GM23248 (cell line): ENCODE measurements at regions not wholly inside any gene's neighbourhood (a gene's known extent, or its start where the extent isn't known, plus 50 kb on each side); places are given as distances from the start of the nearest gene placed in this dataset.

Experiments
- DNase-seq: peaks from one replicate; pipeline ENCODE4 v3.0.0-alpha.2; 2015
- H2AFZ ChIP-seq: fragments of 200-600 bp; sonication (generic); 2 replicates; pipeline ENCODE4 v1.6.1; 2016; ENCODE audit warnings: antibody characterized with exemption
- H3F3A ChIP-seq: fragments of 200-600 bp; sonication (generic); 2 replicates; pipeline ENCODE4 v1.6.1; 2016; ENCODE audit warnings: mild to moderate bottlenecking, antibody characterized with exemption, mixed run types; ENCODE audit not compliant: insufficient read depth
- H3K27ac ChIP-seq: fragments of 200-600 bp; sonication (generic); 2 replicates; pipeline ENCODE4 v1.5.1; 2016; ENCODE audit warnings: mild to moderate bottlenecking
- H3K27me3 ChIP-seq: fragments of 200-600 bp; sonication (generic); replicated peaks from 2 replicates; pipeline ENCODE4 v1.6.1; 2016; ENCODE audit warnings: mild to moderate bottlenecking; ENCODE audit not compliant: insufficient read depth
- H3K36me3 ChIP-seq: fragments of 200-600 bp; sonication (generic); 2 replicates; pipeline ENCODE4 v1.6.1; 2016; ENCODE audit warnings: low read depth, mild to moderate bottlenecking
- H3K4me1 ChIP-seq: fragments of 200-600 bp; sonication (generic); 2 replicates; pipeline ENCODE4 v1.6.1; 2016; ENCODE audit warnings: mild to moderate bottlenecking; ENCODE audit not compliant: insufficient read depth
- H3K4me2 ChIP-seq: fragments of 200-600 bp; sonication (generic); one replicate; pipeline ENCODE4 v1.6.1; 2016; ENCODE audit warnings: mild to moderate bottlenecking; ENCODE audit not compliant: unreplicated experiment
- H3K4me3 ChIP-seq: fragments of 200-600 bp; sonication (generic); 2 replicates; pipeline ENCODE4 v1.5.1; 2016; ENCODE audit warnings: mild to moderate bottlenecking
- H3K79me2 ChIP-seq: fragments of 200-600 bp; sonication (generic); 2 replicates; pipeline ENCODE4 v1.6.1; 2016; ENCODE audit warnings: mild to moderate bottlenecking; ENCODE audit not compliant: insufficient read depth
- H3K9ac ChIP-seq: fragments of 200-600 bp; sonication (generic); 2 replicates; pipeline ENCODE4 v1.6.1; 2016; ENCODE audit warnings: mild to moderate bottlenecking
- H3K9me2 ChIP-seq: fragments of 200-600 bp; sonication (generic); 2 replicates; pipeline ENCODE4 v1.6.1; 2016; ENCODE audit warnings: mixed run types, mild to moderate bottlenecking, moderate library complexity; ENCODE audit not compliant: insufficient read depth
- H3K9me3 ChIP-seq: fragments of 200-600 bp; sonication (generic); one replicate; pipeline ENCODE4 v1.6.1; 2017; ENCODE audit warnings: low read depth
- H4K20me1 ChIP-seq: fragments of 200-600 bp; sonication (generic); 2 replicates; pipeline ENCODE4 v1.6.0; 2016; ENCODE audit not compliant: insufficient read depth
- EZH2 ChIP-seq: fragments of 200-600 bp; sonication (generic); IDR thresholded peaks from 2 replicates; pipeline ENCODE4 v1.6.1; 2018; ENCODE audit warnings: antibody characterized with exemption, mild to moderate bottlenecking; ENCODE audit not compliant: insufficient read depth, poor library complexity, severe bottlenecking
- EZH2phosphoT487 ChIP-seq: fragments of 200-600 bp; sonication (generic); IDR thresholded peaks from 2 replicates; pipeline ENCODE4 v1.6.1; 2018; ENCODE audit warnings: antibody characterized with exemption, moderate library complexity, mild to moderate bottlenecking, low read depth; ENCODE audit not compliant: insufficient read depth
- WGBS, 2 experiments: methylation state at CpG; one replicate each; pipeline ENCODE4 v1.1.6; 2015 to 2017; ENCODE audit warnings: low lambda C conversion rate in 2 of 2, low coverage in 1 of 2; ENCODE audit errors: missing lambda C conversion rate in 2 of 2; 5-methylcytosine and 5-hydroxymethylcytosine counted together
- in situ Hi-C: fragments of 300-500 bp; cut with MboI; formaldehyde crosslinking; loops from 2 replicates; pipeline ENCODE4 v1.15.0; 2020

DNA sequence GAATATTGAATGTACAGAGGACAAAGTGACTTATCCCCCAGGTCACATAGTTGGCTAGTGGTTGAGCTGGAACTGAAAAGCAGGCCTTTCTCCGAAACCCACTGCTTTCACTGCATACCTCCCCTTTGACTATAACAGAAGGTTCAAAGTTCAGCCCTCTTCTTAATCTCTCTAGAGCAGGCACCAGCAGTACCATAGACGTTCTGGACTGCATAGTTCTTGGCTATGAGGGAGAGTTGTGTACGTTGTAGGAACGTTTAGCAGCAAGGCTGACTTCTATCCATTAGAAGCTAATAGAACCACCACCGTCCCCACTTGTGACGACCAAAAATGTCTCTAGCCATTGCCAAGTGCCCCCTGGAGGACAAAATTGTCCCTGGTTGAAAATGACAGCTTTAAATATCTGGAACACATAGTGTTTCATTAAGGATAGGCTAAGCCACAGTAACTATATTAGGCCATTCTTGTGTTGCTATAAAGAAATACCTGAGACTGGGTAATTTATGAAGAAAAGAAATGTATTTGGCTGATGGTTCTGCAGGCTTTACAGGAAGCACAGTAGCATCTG lies 123.8 kb upstream of the MTHFD1L start:
- Histone ChIP-seq H3K79me2 (no peaks in the 10 kb centered on the region), H3K4me1 (peaks cover 16% of the 10 kb centered on the region), H3K4me3 (no peak overlapping the region), H3F3A (peaks cover 17% of the 10 kb centered on the region; the same call in 1 of the 2 replicates), H3K9me3 (no peaks in the 10 kb centered on the region), H3K27ac (no peak overlapping the region), H3K36me3 (no peaks in the 10 kb centered on the region), H3K9me2 (no peaks in the 10 kb centered on the region), H4K20me1 (no peaks in the 10 kb centered on the region), H3K4me2 (no peak overlapping the region), H3K27me3 (no peaks in the 10 kb centered on the region), H2AFZ (no peak overlapping the region), H3K9ac (no peak overlapping the region)
- in situ Hi-C loops = no loop called here
- WGBS, 2 experiments = 79 to 82% methylated on average over 6 of the region's 6 CpGs
- TF ChIP-seq EZH2 = no peak
- TF ChIP-seq EZH2phosphoT487 = no peak
- no peak for DNase-seq

DNA sequence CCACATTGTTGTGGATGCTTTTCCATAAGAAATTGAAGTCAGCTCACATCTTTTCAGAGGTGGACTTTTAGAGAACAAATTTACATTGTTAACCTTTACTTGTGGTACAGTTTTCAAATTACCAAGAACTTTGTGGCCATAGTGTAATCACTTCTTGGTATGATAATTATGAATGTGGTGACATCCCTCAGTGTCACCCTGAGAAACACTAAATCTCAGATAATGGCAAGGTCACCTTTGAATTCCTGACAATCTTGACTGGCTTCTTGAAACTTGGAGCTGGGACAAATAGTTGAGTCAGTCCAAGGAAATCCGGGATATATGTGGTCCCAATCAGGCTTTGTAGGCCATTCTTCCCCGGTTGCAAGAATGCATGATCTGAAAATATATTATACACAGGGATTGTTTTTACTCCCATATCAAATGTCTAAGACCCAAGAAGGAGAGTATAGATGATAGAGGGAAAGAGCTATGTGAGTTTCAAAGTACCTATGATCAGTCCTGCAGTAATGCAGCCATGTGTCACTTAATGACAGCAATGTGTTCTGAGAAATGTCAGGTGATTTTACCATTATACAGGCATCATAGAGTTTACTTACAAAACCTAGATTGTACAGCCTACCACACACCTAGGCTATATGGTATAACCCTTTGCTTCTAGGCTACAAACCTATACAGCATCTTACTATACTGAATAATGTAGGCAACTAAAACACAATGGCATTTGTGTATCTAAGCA lies 120.8 kb upstream of the MTHFD1L start:
- no peak overlapping the region for H2AFZ ChIP-seq
- no peaks in the 10 kb centered on the region for H3K27me3 ChIP-seq
- no peaks in the 10 kb centered on the region for H4K20me1 ChIP-seq
- no peaks in the 10 kb centered on the region for H3K9me2 ChIP-seq
- TF ChIP-seq EZH2 (no peak), EZH2phosphoT487 (no peak)
- DNase-seq = no peak
- 84 to 85% methylated on average over 2 of the region's 2 CpGs for WGBS, 2 experiments
- H3K9ac ChIP-seq = no peak overlapping the region
- no peak overlapping the region for H3K4me2 ChIP-seq
- no peaks in the 10 kb centered on the region for H3K79me2 ChIP-seq
- H3K9me3 ChIP-seq = no peaks in the 10 kb centered on the region
- H3F3A ChIP-seq = peaks cover 16% of the 10 kb centered on the region; the same call in 1 of the 2 replicates
- no peak overlapping the region for H3K4me3 ChIP-seq
- in situ Hi-C loops = no loop called here
- H3K27ac ChIP-seq = no peak overlapping the region
- no peaks in the 10 kb centered on the region for H3K36me3 ChIP-seq
- H3K4me1 ChIP-seq = peaks cover 13% of the 10 kb centered on the region

DNA sequence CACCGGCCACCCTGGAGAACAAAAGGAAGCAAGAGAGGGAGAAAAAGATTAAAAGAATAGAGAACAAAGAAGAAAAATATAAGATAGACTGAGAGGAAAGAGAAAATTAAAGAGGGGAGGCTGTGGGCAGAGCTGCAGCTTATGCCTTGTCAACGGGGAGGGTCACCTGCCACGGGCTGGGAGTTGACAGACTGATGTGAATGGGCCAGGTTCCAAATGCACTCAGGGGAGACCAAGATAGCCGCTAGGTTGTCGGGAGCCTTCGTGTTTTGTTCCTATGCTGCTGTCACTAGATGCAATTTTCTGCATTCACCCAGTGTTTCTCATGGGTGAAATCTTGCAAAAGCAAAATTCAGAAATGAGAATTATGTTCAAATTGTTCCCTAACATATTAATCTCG lies 119.6 kb upstream of the MTHFD1L start:
- H2AFZ ChIP-seq = no peak overlapping the region
- no peaks in the 10 kb centered on the region for H3K9me3 ChIP-seq
- no peak overlapping the region for H3K9ac ChIP-seq
- H3K4me1 ChIP-seq = peaks cover 4% of the 10 kb centered on the region
- TF ChIP-seq EZH2phosphoT487 = no peak
- no peak for TF ChIP-seq EZH2
- no peak overlapping the region for H3K4me3 ChIP-seq
- H3K36me3 ChIP-seq = no peaks in the 10 kb centered on the region
- no peaks in the 10 kb centered on the region for H3K9me2 ChIP-seq
- H3K27me3 ChIP-seq = no peaks in the 10 kb centered on the region
- H3K79me2 ChIP-seq = no peaks in the 10 kb centered on the region
- WGBS, 2 experiments = 66 to 67% methylated on average over 7 of the region's 7 CpGs
- in situ Hi-C loops = no loop called here
- DNase-seq = no peak
- H3F3A ChIP-seq = peaks cover 6% of the 10 kb centered on the region; the same call in 1 of the 2 replicates
- H4K20me1 ChIP-seq = no peaks in the 10 kb centered on the region
- H3K4me2 ChIP-seq = no peak overlapping the region
- no peak overlapping the region for H3K27ac ChIP-seq

DNA sequence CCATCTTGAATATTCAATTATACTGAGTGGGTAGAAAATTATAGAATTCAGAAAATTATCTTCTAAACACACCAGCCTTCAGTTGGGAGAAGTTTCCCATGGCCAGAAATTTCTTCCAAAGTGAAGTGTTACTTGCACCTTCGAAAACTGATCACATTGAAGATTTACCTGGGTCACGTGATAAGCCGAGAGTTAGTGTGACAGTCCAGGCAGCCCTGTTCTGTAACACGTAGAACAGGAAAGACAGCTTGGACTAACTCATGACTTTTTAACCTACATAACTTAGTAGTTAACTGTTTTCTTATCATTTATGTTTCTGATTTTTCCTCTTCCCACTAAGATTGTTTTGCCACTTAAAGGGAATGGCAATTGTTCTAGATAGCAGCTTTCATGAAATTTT lies 118.3 kb upstream of the MTHFD1L start:
- TF ChIP-seq EZH2 (no peak), EZH2phosphoT487 (no peak)
- H3K4me1 ChIP-seq = peaks cover 14% of the 10 kb centered on the region
- no peak overlapping the region for H3K4me2 ChIP-seq
- H3F3A ChIP-seq = peaks cover 12% of the 10 kb centered on the region; the same call in 1 of the 2 replicates
- 90 to 95% methylated on average over 4 of the region's 4 CpGs for WGBS, 2 experiments
- H3K27ac ChIP-seq = no peak overlapping the region
- in situ Hi-C loops = no loop called here
- no peaks in the 10 kb centered on the region for H3K36me3 ChIP-seq
- no peaks in the 10 kb centered on the region for H4K20me1 ChIP-seq
- H2AFZ ChIP-seq = no peak overlapping the region
- H3K9ac ChIP-seq = no peak overlapping the region
- H3K27me3 ChIP-seq = no peaks in the 10 kb centered on the region
- no peak overlapping the region for H3K4me3 ChIP-seq
- DNase-seq = no peak
- no peaks in the 10 kb centered on the region for H3K9me2 ChIP-seq
- no peaks in the 10 kb centered on the region for H3K79me2 ChIP-seq
- H3K9me3 ChIP-seq = no peaks in the 10 kb centered on the region
